Endothelial cell of umbilical vein (primary cell): ENCODE measurements at regions not wholly inside any gene's neighbourhood (a gene's known extent, or its start where the extent isn't known, plus 50 kb on each side); places are given as distances from the start of the nearest gene placed in this dataset.

Experiments
- BruUV-seq: library from RNA; stranded (reverse); fragments of 400-500 nt; replicated peaks from 2 replicates; lab custom pipeline; 2021; lab: Mats Ljungman, UMichigan
- CTCF ChIA-PET: fragments of 300-600, 350-600 bp; sonication (Branson Sonifier 250); formaldehyde crosslinking; loops from one replicate; lab custom pipeline; 2021; ENCODE audit warnings: antibody characterized with exemption, inconsistent platforms; lab: Charles Lee
- POLR2A ChIA-PET: fragments of 300-600, 350-600 bp; sonication (Branson Sonifier 250); formaldehyde crosslinking; loops from one replicate; lab custom pipeline; 2021; ENCODE audit warnings: antibody characterized with exemption, inconsistent platforms; lab: Charles Lee
- DNase-seq: peaks from one replicate; pipeline ENCODE4 v3.0.0-alpha.2; 2011; ENCODE audit warnings: low read depth, low spot score
- FAIRE-seq: peaks from 2 replicates; lab custom pipeline; 2011; peaks lifted over from hg19 to GRCh38; lab: Jason Lieb, UNC
- H2AFZ ChIP-seq: 2 replicates; pipeline ENCODE4 v1.6.0; 2012; ENCODE audit warnings: low read depth, low read length, control low read depth, inconsistent platforms
- H3K27ac ChIP-seq: 2 replicates; pipeline ENCODE4 v1.5.1; 2011; ENCODE audit warnings: low read depth, mild to moderate bottlenecking, control low read depth, low read length, moderate library complexity; ENCODE audit not compliant: insufficient read depth
- H3K27me3 ChIP-seq, 2 experiments: 2 replicates each; pipeline versions ENCODE4 v1.6.0 to v1.6.1; 2011; ENCODE audit warnings: low read length in 2 of 2, mixed read lengths in 1 of 2; ENCODE audit not compliant: control insufficient read depth in 2 of 2, insufficient read depth in 2 of 2
- H3K36me3 ChIP-seq, 2 experiments: 2 replicates in 1 of 2; 3 replicates in 1 of 2; pipeline ENCODE4 v1.5.1; 2011; ENCODE audit warnings: low read length in 2 of 2, mild to moderate bottlenecking in 1 of 2, moderate library complexity in 1 of 2; ENCODE audit not compliant: control insufficient read depth in 2 of 2, insufficient read depth in 2 of 2; ENCODE audit errors: extremely low read depth in 1 of 2
- H3K4me1 ChIP-seq: 3 replicates; pipeline ENCODE4 v1.5.1; 2011; ENCODE audit warnings: mild to moderate bottlenecking, low read length; ENCODE audit not compliant: control insufficient read depth, insufficient read depth; ENCODE audit errors: extremely low read depth
- H3K4me2 ChIP-seq: 2 replicates; pipeline ENCODE4 v1.6.1; 2011; ENCODE audit warnings: low read length, control low read depth, mixed read lengths; ENCODE audit not compliant: insufficient read depth
- H3K4me3 ChIP-seq, 3 experiments: fragments of 200-600 bp in 1 of 3; sonication (generic), shearing (Covaris generic) in 1 of 3; replicated peaks in 1 of 3; 2 replicates each; pipeline ENCODE4 v1.5.1; 2011 to 2016; ENCODE audit warnings: control low read depth in 3 of 3, low read length in 3 of 3, mild to moderate bottlenecking in 2 of 3, inconsistent platforms in 1 of 3, low read depth in 1 of 3, moderate library complexity in 1 of 3; ENCODE audit not compliant: insufficient read depth in 1 of 3
- H3K79me2 ChIP-seq: 2 replicates; pipeline ENCODE4 v1.6.0; 2012; ENCODE audit warnings: low read length, inconsistent platforms; ENCODE audit not compliant: control insufficient read depth, insufficient read depth
- H3K9ac ChIP-seq: replicated peaks from 2 replicates; pipeline ENCODE3; 2011; ENCODE audit warnings: low read length, control low read depth; ENCODE audit not compliant: insufficient read depth; ENCODE audit errors: extremely low read depth
- H3K9me1 ChIP-seq: replicated peaks from 3 replicates; pipeline ENCODE4 v1.6.0; 2011; ENCODE audit warnings: mild to moderate bottlenecking, low read length; ENCODE audit not compliant: control insufficient read depth, insufficient read depth; ENCODE audit errors: extremely low read depth
- H3K9me3 ChIP-seq: replicated peaks from 2 replicates; pipeline ENCODE4 v1.5.1; 2012; ENCODE audit warnings: low read length, inconsistent platforms; ENCODE audit not compliant: control insufficient read depth, insufficient read depth
- H4K20me1 ChIP-seq: replicated peaks from 2 replicates; pipeline ENCODE3; 2011; ENCODE audit warnings: mild to moderate bottlenecking, low read length; ENCODE audit not compliant: control insufficient read depth, insufficient read depth; ENCODE audit errors: extremely low read depth
- EZH2 ChIP-seq: IDR thresholded peaks from 2 replicates; pipeline ENCODE4 v1.6.1; 2012; ENCODE audit warnings: borderline replicate concordance, low read depth, mild to moderate bottlenecking, moderate library complexity, low read length, inconsistent platforms; ENCODE audit not compliant: severe bottlenecking
- FOS ChIP-seq: IDR thresholded peaks from 2 replicates; pipeline ENCODE4 v1.6.1; 2011; ENCODE audit warnings: mild to moderate bottlenecking, low read length, moderate library complexity, borderline replicate concordance; ENCODE audit not compliant: insufficient read depth
- GATA2 ChIP-seq: IDR thresholded peaks from 2 replicates; pipeline ENCODE4 v1.7.0; 2011; ENCODE audit warnings: low read depth, mild to moderate bottlenecking, moderate library complexity, mixed read lengths, low read length; ENCODE audit not compliant: insufficient read length, insufficient read depth
- JUN ChIP-seq: IDR thresholded peaks from 2 replicates; pipeline ENCODE4 v1.6.1; 2011; ENCODE audit warnings: borderline replicate concordance, low read depth; ENCODE audit not compliant: insufficient read length, insufficient read depth
- MYC ChIP-seq: IDR thresholded peaks from one replicate; pipeline ENCODE4 v1.6.1; 2011; ENCODE audit warnings: mild to moderate bottlenecking, low read depth, low read length
- POLR2A ChIP-seq: IDR thresholded peaks from 2 replicates; pipeline ENCODE4 v1.6.1; 2012; ENCODE audit warnings: low read depth, mild to moderate bottlenecking, control low read depth, low read length
- POLR2AphosphoS5 ChIP-seq: IDR thresholded peaks from 2 replicates; pipeline ENCODE4 v1.6.1; 2012; ENCODE audit warnings: low read depth, mild to moderate bottlenecking, control low read depth, low read length, moderate library complexity; ENCODE audit not compliant: insufficient read depth
- dilution Hi-C: fragments of 300-500 bp; cut with MboI; formaldehyde crosslinking; loops from one replicate; pipeline ENCODE4 v1.15.0; 2019; ENCODE audit warnings: low sequenced_read_pairs; ENCODE audit not compliant: extremely low pct_ligation_motif_present
- intact Hi-C: fragments of 100-400 bp; cut with micrococcal nuclease; formaldehyde crosslinking; loops from one replicate; pipeline ENCODE4 v1.10.0; 2022
- TF ChIP-seq, protein P1 (sequence below): IDR thresholded peaks from 2 replicates; pipeline ENCODE4 v1.6.1; 2011; ENCODE audit not compliant: insufficient read depth, insufficient read length
- TF ChIP-seq, protein P2 (sequence below), 2 donors: IDR thresholded peaks; 1 replicate in 1 of 2; 2 replicates in 1 of 2; pipeline ENCODE4 v1.5.1; 2011; ENCODE audit warnings: low read length in 2 of 2, mild to moderate bottlenecking in 2 of 2, moderate library complexity in 2 of 2, control low read depth in 1 of 2, inconsistent platforms in 1 of 2, low read depth in 1 of 2; ENCODE audit not compliant: insufficient read depth in 1 of 2; ENCODE audit errors: extremely low read depth in 1 of 2

DNA sequence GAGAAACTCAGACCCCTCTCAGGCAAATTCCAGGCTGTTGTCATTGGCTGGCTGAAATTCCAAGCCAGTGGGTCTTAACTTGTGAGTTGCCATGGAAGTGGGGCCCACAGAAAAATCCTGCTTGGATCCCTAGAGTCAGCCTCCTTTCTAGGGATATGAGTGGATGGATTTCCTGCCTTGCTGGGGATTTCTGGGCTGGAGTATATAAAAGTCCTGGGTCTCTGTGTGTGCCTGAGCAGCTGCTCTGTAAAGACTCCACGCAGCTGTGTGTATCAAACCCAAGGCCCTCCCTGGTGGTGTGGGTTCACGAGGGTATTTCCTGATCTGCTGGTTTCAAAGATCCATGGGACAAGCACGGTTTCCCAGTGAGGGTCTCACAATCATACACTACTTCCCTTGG lies 1077.1 kb downstream of the SLC16A7 start:
- POLR2A ChIA-PET = no interaction called here

More for the DNA sequence above, 1077.1 kb downstream of the SLC16A7 start:
- Histone ChIP-seq H3K9me3 (no peaks in the 10 kb centered on the region), H3K27ac (no peak overlapping the region), H4K20me1 (no peaks in the 10 kb centered on the region), H3K4me2 (no peak overlapping the region), H3K27me3 (no peaks in the 10 kb centered on the region), H3K36me3 (no peaks in the 10 kb centered on the region), H3K9ac (no peak overlapping the region), H3K4me3 (no peak overlapping the region), H3K9me1 (no peaks in the 10 kb centered on the region), H3K4me1 (no peaks in the 10 kb centered on the region), H2AFZ (no peak overlapping the region), H3K79me2 (no peaks in the 10 kb centered on the region)
- CTCF ChIA-PET = no interaction called here
- dilution Hi-C loops = no loop called here
- BruUV-seq = no TSS peak
- DNase-seq (no peak), FAIRE-seq (no peak)
- TF ChIP-seq MYC (no peak), EZH2 (no peak), POLR2A (no peak), JUN (no peak), POLR2AphosphoS5 (no peak), FOS (no peak), GATA2 (no peak)
- TF ChIP-seq, protein P1, sequence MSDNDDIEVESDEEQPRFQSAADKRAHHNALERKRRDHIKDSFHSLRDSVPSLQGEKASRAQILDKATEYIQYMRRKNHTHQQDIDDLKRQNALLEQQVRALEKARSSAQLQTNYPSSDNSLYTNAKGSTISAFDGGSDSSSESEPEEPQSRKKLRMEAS = no peak
- TF ChIP-seq, protein P2, sequence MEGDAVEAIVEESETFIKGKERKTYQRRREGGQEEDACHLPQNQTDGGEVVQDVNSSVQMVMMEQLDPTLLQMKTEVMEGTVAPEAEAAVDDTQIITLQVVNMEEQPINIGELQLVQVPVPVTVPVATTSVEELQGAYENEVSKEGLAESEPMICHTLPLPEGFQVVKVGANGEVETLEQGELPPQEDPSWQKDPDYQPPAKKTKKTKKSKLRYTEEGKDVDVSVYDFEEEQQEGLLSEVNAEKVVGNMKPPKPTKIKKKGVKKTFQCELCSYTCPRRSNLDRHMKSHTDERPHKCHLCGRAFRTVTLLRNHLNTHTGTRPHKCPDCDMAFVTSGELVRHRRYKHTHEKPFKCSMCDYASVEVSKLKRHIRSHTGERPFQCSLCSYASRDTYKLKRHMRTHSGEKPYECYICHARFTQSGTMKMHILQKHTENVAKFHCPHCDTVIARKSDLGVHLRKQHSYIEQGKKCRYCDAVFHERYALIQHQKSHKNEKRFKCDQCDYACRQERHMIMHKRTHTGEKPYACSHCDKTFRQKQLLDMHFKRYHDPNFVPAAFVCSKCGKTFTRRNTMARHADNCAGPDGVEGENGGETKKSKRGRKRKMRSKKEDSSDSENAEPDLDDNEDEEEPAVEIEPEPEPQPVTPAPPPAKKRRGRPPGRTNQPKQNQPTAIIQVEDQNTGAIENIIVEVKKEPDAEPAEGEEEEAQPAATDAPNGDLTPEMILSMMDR (IDR thresholded peaks at IDR 0.05; ENCODE audit: extremely low read depth in 1 of 2, insufficient read depth in 1 of 2, low read depth in 1 of 2, low read length in 2 of 2) = no peak
- intact Hi-C loops = no loop called here
